ENCODE measurements at regions not wholly inside any gene's neighbourhood (a gene's known extent, or its start where the extent isn't known, plus 50 kb on each side); places are given as distances from the start of the nearest gene placed in this dataset.

GRCh38 chr12:83841620-83842019 lies 1071.0 kb downstream of the SLC6A15 start:
- no peaks in the 10 kb centered on the region for H3K9me3 ChIP-seq (ENCODE audit: insufficient read depth, low read length)
- no peak overlapping the region for H3K9ac ChIP-seq (ENCODE audit: low read length)
- H2AFZ ChIP-seq (ENCODE audit: low read depth, low read length) = no peak overlapping the region
- no peaks in the 10 kb centered on the region for H3K36me3 ChIP-seq (replicated peaks; ENCODE audit: low read depth, low read length)
- H3K27me3 ChIP-seq (ENCODE audit: low read depth, low read length) = no peaks in the 10 kb centered on the region
- H3K4me2 ChIP-seq (ENCODE audit: low read length) = no peak overlapping the region
- H3K27ac ChIP-seq (ENCODE audit: low read length) = no peak overlapping the region
- TF ChIP-seq EZH2phosphoT487 (IDR thresholded peaks at IDR 0.05; ENCODE audit: low read depth) = no peak
- no peak for TF ChIP-seq CTCF (IDR thresholded peaks at IDR 0.05; ENCODE audit: low read depth, low read length)
- 0 out of 2 replicates have a peak, but pooled peaks cover 4% of the 10 kb centered on the region for H3K4me1 ChIP-seq (ENCODE audit: low read length)
- H4K20me1 ChIP-seq (ENCODE audit: insufficient read depth, low read length) = no peaks in the 10 kb centered on the region
- no peak overlapping the region for H3K4me3 ChIP-seq (ENCODE audit: low read length)
- H3K79me2 ChIP-seq (ENCODE audit: low read length) = no peaks in the 10 kb centered on the region

GRCh38 chr12:83827860-83828259 lies 1084.7 kb downstream of the SLC6A15 start:
- Histone ChIP-seq H3K27me3 (ENCODE audit: low read depth, low read length) (no peaks in the 10 kb centered on the region), H3K27ac (ENCODE audit: low read length) (no peak overlapping the region), H3K79me2 (ENCODE audit: low read length) (no peaks in the 10 kb centered on the region), H3K4me3 (ENCODE audit: low read length) (no peak overlapping the region), H3K36me3 (replicated peaks; ENCODE audit: low read depth, low read length) (no peaks in the 10 kb centered on the region), H3K9me3 (ENCODE audit: insufficient read depth, low read length) (no peaks in the 10 kb centered on the region), H3K4me2 (ENCODE audit: low read length) (no peak overlapping the region), H2AFZ (ENCODE audit: low read depth, low read length) (no peak overlapping the region), H4K20me1 (ENCODE audit: insufficient read depth, low read length) (no peaks in the 10 kb centered on the region), H3K4me1 (ENCODE audit: low read length) (no peaks in the 10 kb centered on the region), H3K9ac (ENCODE audit: low read length) (no peak overlapping the region)
- TF ChIP-seq EZH2phosphoT487 (IDR thresholded peaks at IDR 0.05; ENCODE audit: low read depth) (no peak), CTCF (IDR thresholded peaks at IDR 0.05; ENCODE audit: low read depth, low read length) (peak; percentile 21; the same call in 1 of the 2 replicates)

- no peak overlapping the region for H2AFZ ChIP-seq (ENCODE audit: low read depth, low read length)
- H3K9ac ChIP-seq (ENCODE audit: low read length) = no peak overlapping the region
- H3K27ac ChIP-seq (ENCODE audit: low read length) = no peak overlapping the region
Measured at GRCh38 chr12:83827193-83827592, 1085.4 kb downstream of the SLC6A15 start.

GRCh38 chr12:83826112-83826511 lies 1086.5 kb downstream of the SLC6A15 start:
- H3K79me2 ChIP-seq (ENCODE audit: low read length) = no peaks in the 10 kb centered on the region
- H3K4me3 ChIP-seq (ENCODE audit: low read length) = no peak overlapping the region
- no peaks in the 10 kb centered on the region for H4K20me1 ChIP-seq (ENCODE audit: insufficient read depth, low read length)
- TF ChIP-seq EZH2phosphoT487 (IDR thresholded peaks at IDR 0.05; ENCODE audit: low read depth) (no peak), CTCF (IDR thresholded peaks at IDR 0.05; ENCODE audit: low read depth, low read length) (peak; percentile 80)
- H3K27me3 ChIP-seq (ENCODE audit: low read depth, low read length) = no peaks in the 10 kb centered on the region
- H3K36me3 ChIP-seq (replicated peaks; ENCODE audit: low read depth, low read length) = no peaks in the 10 kb centered on the region
- H3K9ac ChIP-seq (ENCODE audit: low read length) = no peak overlapping the region
- no peaks in the 10 kb centered on the region for H3K9me3 ChIP-seq (ENCODE audit: insufficient read depth, low read length)
- H3K4me1 ChIP-seq (ENCODE audit: low read length) = no peaks in the 10 kb centered on the region
- H3K4me2 ChIP-seq (ENCODE audit: low read length) = no peak overlapping the region
- H3K27ac ChIP-seq (ENCODE audit: low read length) = no peak overlapping the region
- H2AFZ ChIP-seq (ENCODE audit: low read depth, low read length) = 0 out of 2 replicates have a peak overlapping the region, but pooled peaks have one; percentile 65

More at GRCh38 chr12:83827193-83827592, 1085.4 kb downstream of the SLC6A15 start:
- no peak for TF ChIP-seq CTCF (IDR thresholded peaks at IDR 0.05; ENCODE audit: low read depth, low read length)
- TF ChIP-seq EZH2phosphoT487 (IDR thresholded peaks at IDR 0.05; ENCODE audit: low read depth) = no peak
- Histone ChIP-seq H3K9me3 (ENCODE audit: insufficient read depth, low read length) (no peaks in the 10 kb centered on the region), H3K79me2 (ENCODE audit: low read length) (no peaks in the 10 kb centered on the region), H3K36me3 (replicated peaks; ENCODE audit: low read depth, low read length) (no peaks in the 10 kb centered on the region), H3K4me3 (ENCODE audit: low read length) (no peak overlapping the region), H3K4me1 (ENCODE audit: low read length) (no peaks in the 10 kb centered on the region), H3K4me2 (ENCODE audit: low read length) (no peak overlapping the region), H4K20me1 (ENCODE audit: insufficient read depth, low read length) (no peaks in the 10 kb centered on the region), H3K27me3 (ENCODE audit: low read depth, low read length) (no peaks in the 10 kb centered on the region)
